Activated naive CD8-positive, alpha-beta T cell (primary cell): ENCODE measurements at regions not wholly inside any gene's neighbourhood (a gene's known extent, or its start where the extent isn't known, plus 50 kb on each side); places are given as distances from the start of the nearest gene placed in this dataset.

ENCODE experiments used
- H3K27ac Mint-ChIP-seq: one replicate; pipeline ENCODE4 v1.8.0; 2021; ENCODE audit warnings: mixed read lengths
- H3K27me3 Mint-ChIP-seq: one replicate; pipeline ENCODE4 v1.8.0; 2021; ENCODE audit warnings: mixed read lengths
- H3K36me3 Mint-ChIP-seq: one replicate; pipeline ENCODE4 v1.8.0; 2021; ENCODE audit warnings: mixed read lengths
- H3K4me1 Mint-ChIP-seq: one replicate; pipeline ENCODE4 v1.8.0; 2021; ENCODE audit warnings: low read depth, mixed read lengths
- H3K4me3 Mint-ChIP-seq: one replicate; pipeline ENCODE4 v1.8.0; 2021; ENCODE audit warnings: mild to moderate bottlenecking, mixed read lengths
- H3K9me3 Mint-ChIP-seq: one replicate; pipeline ENCODE4 v1.8.0; 2021; ENCODE audit warnings: low read depth, mixed read lengths

DNA sequence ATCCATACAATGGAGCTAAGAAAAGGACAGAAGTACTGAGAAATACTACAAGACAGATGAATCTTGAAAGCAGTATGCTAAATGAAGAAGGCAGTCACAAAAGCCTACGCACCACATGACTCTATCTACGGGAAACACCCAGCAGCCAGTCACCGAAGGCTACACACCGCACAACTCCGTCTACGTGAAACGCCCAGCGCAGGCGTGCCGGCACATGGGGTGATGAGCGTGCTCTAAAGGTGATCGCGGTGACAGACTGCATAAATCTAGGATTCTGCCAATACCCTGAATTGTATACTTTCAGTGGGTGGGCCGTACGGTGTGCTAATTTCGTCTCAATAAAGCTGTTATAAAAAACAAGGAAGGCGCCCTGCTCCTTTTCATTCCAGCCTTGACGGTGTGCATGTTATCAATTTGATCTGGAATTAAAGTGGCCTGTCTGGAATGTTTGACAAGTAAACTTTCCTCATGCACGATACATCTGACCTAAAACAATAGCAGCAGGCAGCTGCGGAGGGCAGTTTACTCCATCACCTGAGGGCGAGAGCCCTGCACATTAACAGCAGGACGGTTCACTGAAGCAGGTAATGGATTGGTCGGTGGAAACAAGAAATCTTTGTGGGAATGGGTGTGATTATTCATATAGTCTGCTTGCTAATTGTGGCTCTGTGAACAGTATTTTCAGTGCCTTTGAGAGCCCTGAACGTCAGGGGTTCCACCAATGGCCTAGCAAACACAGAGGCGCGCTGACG is 86.2 kb upstream of the SALL3 start:
- Mint-ChIP-seq H3K4me1 (no peaks in the 10 kb centered on the region), H3K36me3 (no peaks in the 10 kb centered on the region)

GRCh38 chr18:78894033-78894305 is 85.6 kb upstream of the SALL3 start:
- Mint-ChIP-seq H3K27me3 (no peaks in the 10 kb centered on the region), H3K27ac (no peak overlapping the region), H3K9me3 (peaks cover 5% of the 10 kb centered on the region), H3K4me1 (no peaks in the 10 kb centered on the region), H3K4me3 (no peak overlapping the region), H3K36me3 (no peaks in the 10 kb centered on the region)

More for the DNA sequence above, 86.2 kb upstream of the SALL3 start:
- Mint-ChIP-seq H3K4me3 (no peak overlapping the region), H3K9me3 (peaks cover 11% of the 10 kb centered on the region), H3K27ac (no peak overlapping the region), H3K27me3 (no peaks in the 10 kb centered on the region)

- Mint-ChIP-seq H3K36me3 (no peaks in the 10 kb centered on the region), H3K4me1 (no peaks in the 10 kb centered on the region), H3K9me3 (no peaks in the 10 kb centered on the region), H3K4me3 (no peak overlapping the region), H3K27me3 (peaks cover 2% of the 10 kb centered on the region), H3K27ac (no peak overlapping the region)
These were observed 84.2 kb upstream of the SALL3 start for GRCh38 chr18:78895207-78896001.

- Mint-ChIP-seq H3K9me3 (no peaks in the 10 kb centered on the region), H3K27me3 (peaks cover 2% of the 10 kb centered on the region)
These were observed 83.3 kb upstream of the SALL3 start for GRCh38 chr18:78896111-78896905.

DNA sequence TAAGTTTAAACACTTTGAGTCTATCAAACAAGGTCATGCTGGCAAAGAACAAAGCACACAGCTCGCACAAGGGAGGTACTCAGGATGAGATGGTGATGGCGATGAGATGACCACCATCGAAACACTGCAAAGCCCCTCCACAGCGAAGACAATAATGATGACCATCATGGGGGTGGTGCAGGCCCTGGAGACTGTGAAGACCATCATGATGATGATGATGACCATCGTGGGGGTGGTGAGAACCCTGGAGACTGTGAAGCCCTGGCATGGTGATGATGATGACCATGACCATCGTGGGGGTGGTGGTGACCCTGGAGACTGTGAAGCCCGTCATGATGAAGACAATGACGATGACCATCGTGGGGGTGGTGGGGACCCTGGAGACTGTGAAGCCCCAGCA is 81.6 kb upstream of the SALL3 start:
- Mint-ChIP-seq H3K27ac (no peak overlapping the region), H3K36me3 (no peaks in the 10 kb centered on the region), H3K4me3 (no peak overlapping the region), H3K27me3 (peaks cover 9% of the 10 kb centered on the region), H3K4me1 (no peaks in the 10 kb centered on the region), H3K9me3 (no peaks in the 10 kb centered on the region)

More at GRCh38 chr18:78896111-78896905, 83.3 kb upstream of the SALL3 start:
- H3K4me1 Mint-ChIP-seq: no peaks in the 10 kb centered on the region
- no peaks in the 10 kb centered on the region for H3K36me3 Mint-ChIP-seq
- no peak overlapping the region for H3K4me3 Mint-ChIP-seq
- H3K27ac Mint-ChIP-seq: no peak overlapping the region

GRCh38 chr18:78898635-78899034 is 81.0 kb upstream of the SALL3 start:
- H3K27me3 Mint-ChIP-seq: peaks cover 9% of the 10 kb centered on the region
- no peaks in the 10 kb centered on the region for H3K36me3 Mint-ChIP-seq
- no peaks in the 10 kb centered on the region for H3K9me3 Mint-ChIP-seq
- no peak overlapping the region for H3K27ac Mint-ChIP-seq
- H3K4me1 Mint-ChIP-seq: no peaks in the 10 kb centered on the region
- no peak overlapping the region for H3K4me3 Mint-ChIP-seq

DNA sequence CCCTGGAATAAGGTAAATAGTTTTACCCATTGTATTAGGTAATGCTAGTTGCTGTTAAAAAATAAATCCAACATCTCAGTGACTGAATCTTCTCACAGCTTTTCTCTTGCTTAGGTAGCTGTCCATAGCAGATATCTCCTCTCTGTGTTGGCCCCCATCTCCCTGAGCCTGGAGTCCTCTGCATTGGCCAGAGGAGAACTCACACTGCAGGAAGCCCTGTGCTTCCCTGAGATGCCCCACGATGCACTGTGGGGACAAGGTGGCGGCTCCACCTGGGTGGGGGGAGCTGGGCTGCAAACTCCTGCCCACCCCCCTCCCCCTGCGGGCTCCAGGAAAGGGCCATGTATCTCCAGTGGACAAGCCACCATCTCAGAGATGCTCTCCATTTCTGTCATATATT is 80.4 kb upstream of the SALL3 start:
- H3K27ac Mint-ChIP-seq: no peak overlapping the region
- H3K4me1 Mint-ChIP-seq: no peaks in the 10 kb centered on the region
- no peaks in the 10 kb centered on the region for H3K36me3 Mint-ChIP-seq
- H3K9me3 Mint-ChIP-seq: no peaks in the 10 kb centered on the region
- H3K27me3 Mint-ChIP-seq: peaks cover 9% of the 10 kb centered on the region
- H3K4me3 Mint-ChIP-seq: no peak overlapping the region

- no peak overlapping the region for H3K4me3 Mint-ChIP-seq
- H3K27me3 Mint-ChIP-seq: peaks cover 9% of the 10 kb centered on the region
- H3K27ac Mint-ChIP-seq: no peak overlapping the region
These were observed 78.4 kb upstream of the SALL3 start for GRCh38 chr18:78900938-78901909.

DNA sequence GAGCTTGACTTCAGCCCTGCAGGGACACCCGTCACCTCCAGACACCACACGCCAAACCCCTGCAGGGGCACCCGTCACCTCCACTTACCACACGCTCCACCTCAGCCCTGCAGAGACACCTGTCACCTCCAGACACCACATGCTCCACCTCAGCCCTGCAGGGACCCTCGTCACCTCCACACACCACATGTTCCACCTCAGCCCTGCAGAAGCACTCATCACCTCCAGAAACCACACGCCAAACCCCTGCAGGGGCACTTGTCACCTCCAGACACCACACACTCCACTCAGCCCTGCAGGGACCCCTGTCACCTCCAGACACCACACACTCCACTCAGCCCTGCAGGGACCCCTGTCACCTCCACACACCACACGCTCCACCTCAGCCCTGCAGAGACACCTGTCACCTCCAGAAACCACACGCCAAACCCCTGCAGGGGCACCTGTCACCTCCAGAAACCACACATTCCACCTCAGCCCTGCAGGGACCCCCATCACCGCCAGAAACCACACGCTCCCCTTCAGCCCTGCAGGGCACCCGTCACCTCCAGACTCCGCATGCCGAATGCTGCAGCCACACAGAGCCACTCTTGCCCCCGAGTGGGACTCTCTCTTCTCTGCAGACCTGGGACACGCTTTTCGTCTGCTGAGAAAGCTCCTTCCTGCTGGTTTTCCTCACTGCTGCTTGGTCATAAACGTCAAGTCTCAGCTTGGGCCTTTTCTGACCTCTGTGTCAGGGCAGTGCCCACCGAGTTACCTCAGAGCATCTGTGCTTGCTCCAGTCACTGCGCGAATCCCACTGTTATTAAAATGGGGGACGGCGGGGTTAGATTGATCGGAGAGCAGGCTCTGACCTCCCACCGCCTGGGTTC is 77.5 kb upstream of the SALL3 start:
- no peak overlapping the region for H3K4me3 Mint-ChIP-seq

More at GRCh38 chr18:78900938-78901909, 78.4 kb upstream of the SALL3 start:
- Mint-ChIP-seq H3K36me3 (no peaks in the 10 kb centered on the region), H3K4me1 (no peaks in the 10 kb centered on the region), H3K9me3 (no peaks in the 10 kb centered on the region)

GRCh38 chr18:78902795-78903435 is 76.7 kb upstream of the SALL3 start:
- H3K36me3 Mint-ChIP-seq: no peaks in the 10 kb centered on the region
- H3K27ac Mint-ChIP-seq: no peak overlapping the region

More for the DNA sequence above, 77.5 kb upstream of the SALL3 start:
- Mint-ChIP-seq H3K4me1 (no peaks in the 10 kb centered on the region), H3K27ac (no peak overlapping the region), H3K36me3 (no peaks in the 10 kb centered on the region), H3K9me3 (no peaks in the 10 kb centered on the region), H3K27me3 (peaks cover 9% of the 10 kb centered on the region)

DNA sequence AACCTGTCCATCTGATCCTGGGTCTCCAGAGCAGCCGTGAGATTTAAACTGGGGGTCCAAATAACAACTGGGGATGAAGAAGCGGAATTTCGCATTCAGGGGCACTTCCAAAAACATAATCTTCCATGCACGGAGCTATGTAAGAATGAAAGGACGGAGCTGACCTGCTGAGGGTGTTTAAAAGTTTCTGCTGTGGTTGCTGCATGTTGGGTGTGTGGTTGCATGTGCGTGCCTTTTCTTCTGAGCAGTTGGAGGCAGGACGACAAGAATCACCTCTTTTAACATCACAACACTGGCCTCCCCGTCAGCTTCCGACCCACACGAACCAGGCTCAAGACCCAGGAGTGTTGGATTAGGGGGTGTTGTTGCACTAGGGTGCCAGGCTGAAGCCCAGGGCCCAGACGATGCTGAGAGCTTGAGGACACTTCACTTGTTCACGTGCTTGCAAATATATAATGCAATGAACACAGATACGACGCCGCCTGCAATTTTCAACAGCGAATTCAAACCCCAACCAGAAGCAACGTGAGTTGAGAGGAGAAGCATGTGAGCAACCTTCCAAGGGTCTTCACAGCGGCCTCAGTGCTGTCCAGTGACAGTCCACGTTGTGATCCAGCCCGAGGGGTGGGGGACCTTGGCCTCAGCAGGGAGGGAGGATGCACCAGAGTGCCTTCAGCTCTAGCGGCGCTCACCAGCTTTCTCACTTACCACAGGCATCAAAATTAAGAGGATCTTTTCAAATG is 76.0 kb upstream of the SALL3 start:
- peaks cover 9% of the 10 kb centered on the region for H3K27me3 Mint-ChIP-seq
- no peaks in the 10 kb centered on the region for H3K4me1 Mint-ChIP-seq
- H3K9me3 Mint-ChIP-seq: no peaks in the 10 kb centered on the region
- no peaks in the 10 kb centered on the region for H3K36me3 Mint-ChIP-seq
- no peak overlapping the region for H3K27ac Mint-ChIP-seq
- H3K4me3 Mint-ChIP-seq: no peak overlapping the region

More at GRCh38 chr18:78902795-78903435, 76.7 kb upstream of the SALL3 start:
- Mint-ChIP-seq H3K27me3 (peaks cover 9% of the 10 kb centered on the region), H3K9me3 (no peaks in the 10 kb centered on the region), H3K4me3 (no peak overlapping the region), H3K4me1 (no peaks in the 10 kb centered on the region)

DNA sequence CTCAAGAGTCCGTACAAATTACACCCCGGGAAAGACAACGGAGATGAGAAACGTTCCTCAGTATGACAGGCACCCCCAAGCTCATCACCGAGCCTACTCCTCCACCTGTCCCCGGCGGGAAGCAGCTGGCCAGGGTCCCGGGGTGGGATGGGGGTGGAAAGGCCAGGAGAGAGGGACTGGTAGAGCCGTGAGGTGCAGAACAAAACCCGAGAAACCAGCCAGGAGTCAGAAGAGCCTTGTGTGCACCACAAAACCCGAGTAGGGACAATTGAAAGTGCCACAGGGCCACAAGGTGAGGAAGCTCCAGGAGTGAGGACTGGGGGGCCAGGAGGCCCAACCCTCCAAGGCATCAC is 75.5 kb upstream of the SALL3 start:
- H3K36me3 Mint-ChIP-seq: no peaks in the 10 kb centered on the region
- peaks cover 9% of the 10 kb centered on the region for H3K27me3 Mint-ChIP-seq
- H3K4me3 Mint-ChIP-seq: no peak overlapping the region
- H3K4me1 Mint-ChIP-seq: no peaks in the 10 kb centered on the region
- no peak overlapping the region for H3K27ac Mint-ChIP-seq
- H3K9me3 Mint-ChIP-seq: no peaks in the 10 kb centered on the region

- Mint-ChIP-seq H3K27ac (no peak overlapping the region), H3K4me3 (no peak overlapping the region), H3K36me3 (no peaks in the 10 kb centered on the region), H3K4me1 (no peaks in the 10 kb centered on the region), H3K9me3 (no peaks in the 10 kb centered on the region), H3K27me3 (peaks cover 7% of the 10 kb centered on the region)
These were observed 74.3 kb upstream of the SALL3 start for GRCh38 chr18:78905334-78905733.
